ENCODE measurements at regions not wholly inside any gene's neighbourhood (a gene's known extent, or its start where the extent isn't known, plus 50 kb on each side); places are given as distances from the start of the nearest gene placed in this dataset.
A peak's percentile ranks its signal among the peaks of the same experiment; 100 is the strongest.

GRCh38 chr7:8931906-8932646 is 498.7 kb downstream of the NXPH1 start:
- no peak for TF ChIP-seq CTCF (IDR thresholded peaks at IDR 0.05)
- Histone ChIP-seq H3K27ac (no peak overlapping the region), H3K4me3 (no peak overlapping the region), H3K9me3 (peaks cover 0 to 23% of the 10 kb centered on the region in 2 donors), H3K4me1 (no peaks in the 10 kb centered on the region), H3K36me3 (no peaks in the 10 kb centered on the region), H3K27me3 (no peaks in the 10 kb centered on the region)
- intact Hi-C loops (cut with DNase I) = no loop called here
- DNase-seq (no peak), ATAC-seq (no peak)

- DNase-seq (no peak), ATAC-seq (no peak)
- Histone ChIP-seq H3K4me3 (no peak overlapping the region), H3K27me3 (no peaks in the 10 kb centered on the region), H3K4me1 (no peaks in the 10 kb centered on the region), H3K36me3 (no peaks in the 10 kb centered on the region), H3K27ac (no peak overlapping the region), H3K9me3 (peaks cover 0 to 23% of the 10 kb centered on the region in 2 donors)
- no peak for TF ChIP-seq CTCF (IDR thresholded peaks at IDR 0.05)
- intact Hi-C loops (cut with DNase I) = no loop called here
These were observed 499.3 kb downstream of the NXPH1 start for GRCh38 chr7:8932751-8933150.

GRCh38 chr7:8937204-8937603 is 503.8 kb downstream of the NXPH1 start:
- DNase-seq (no peak), ATAC-seq (peak; percentile 73)
- Histone ChIP-seq H3K36me3 (no peaks in the 10 kb centered on the region), H3K4me1 (no peaks in the 10 kb centered on the region), H3K4me3 (no peak overlapping the region), H3K27ac (no peak overlapping the region), H3K9me3 (peaks cover 0 to 7% of the 10 kb centered on the region in 2 donors), H3K27me3 (no peaks in the 10 kb centered on the region)
- intact Hi-C loops (cut with DNase I) = no loop called here
- TF ChIP-seq CTCF (IDR thresholded peaks at IDR 0.05) = no peak

- ATAC-seq = peak; percentile 84
These were observed 504.8 kb downstream of the NXPH1 start for GRCh38 chr7:8938044-8938805.

More at GRCh38 chr7:8938044-8938805, 504.8 kb downstream of the NXPH1 start:
- intact Hi-C loops (cut with DNase I) = no loop called here
- peak in 2 of 4 donors; percentile 3 to 32 for DNase-seq
- Histone ChIP-seq H3K27me3 (no peaks in the 10 kb centered on the region), H3K9me3 (peaks cover 0 to 3% of the 10 kb centered on the region in 2 donors), H3K4me3 (no peak overlapping the region), H3K4me1 (no peaks in the 10 kb centered on the region), H3K27ac (no peak overlapping the region), H3K36me3 (no peaks in the 10 kb centered on the region)
- TF ChIP-seq CTCF (IDR thresholded peaks at IDR 0.05) = no peak

Measured in left lung (tissue), 4 donors.